ENCODE measurements at regions not wholly inside any gene's neighbourhood (a gene's known extent, or its start where the extent isn't known, plus 50 kb on each side); places are given as distances from the start of the nearest gene placed in this dataset.

DNA sequence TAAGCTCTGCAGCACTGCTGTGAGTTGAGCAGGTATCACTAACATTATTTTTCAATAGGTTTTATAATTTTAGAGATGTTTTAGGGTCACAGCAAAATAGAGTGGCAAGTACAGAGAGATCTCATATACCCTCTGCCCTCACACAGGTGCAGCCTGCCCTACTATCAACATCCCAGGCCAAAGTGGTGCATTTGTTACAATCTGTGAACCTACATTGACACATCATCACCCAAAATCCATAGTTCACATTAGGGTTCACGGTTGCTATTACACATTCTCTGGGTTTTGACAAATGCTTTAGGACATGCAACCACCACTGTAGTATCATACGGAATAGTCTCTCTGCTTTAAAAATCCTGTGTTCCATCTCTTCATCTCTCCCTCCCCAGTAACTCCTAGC is 173.1 kb downstream of the DHX15 start:
- no peak for DNase-seq (ENCODE audit: low read depth in 2 of 2)
- TF ChIP-seq, protein P1, sequence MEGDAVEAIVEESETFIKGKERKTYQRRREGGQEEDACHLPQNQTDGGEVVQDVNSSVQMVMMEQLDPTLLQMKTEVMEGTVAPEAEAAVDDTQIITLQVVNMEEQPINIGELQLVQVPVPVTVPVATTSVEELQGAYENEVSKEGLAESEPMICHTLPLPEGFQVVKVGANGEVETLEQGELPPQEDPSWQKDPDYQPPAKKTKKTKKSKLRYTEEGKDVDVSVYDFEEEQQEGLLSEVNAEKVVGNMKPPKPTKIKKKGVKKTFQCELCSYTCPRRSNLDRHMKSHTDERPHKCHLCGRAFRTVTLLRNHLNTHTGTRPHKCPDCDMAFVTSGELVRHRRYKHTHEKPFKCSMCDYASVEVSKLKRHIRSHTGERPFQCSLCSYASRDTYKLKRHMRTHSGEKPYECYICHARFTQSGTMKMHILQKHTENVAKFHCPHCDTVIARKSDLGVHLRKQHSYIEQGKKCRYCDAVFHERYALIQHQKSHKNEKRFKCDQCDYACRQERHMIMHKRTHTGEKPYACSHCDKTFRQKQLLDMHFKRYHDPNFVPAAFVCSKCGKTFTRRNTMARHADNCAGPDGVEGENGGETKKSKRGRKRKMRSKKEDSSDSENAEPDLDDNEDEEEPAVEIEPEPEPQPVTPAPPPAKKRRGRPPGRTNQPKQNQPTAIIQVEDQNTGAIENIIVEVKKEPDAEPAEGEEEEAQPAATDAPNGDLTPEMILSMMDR (IDR thresholded peaks at IDR 0.05; ENCODE audit: low read depth, low read length) = no peak

DNA sequence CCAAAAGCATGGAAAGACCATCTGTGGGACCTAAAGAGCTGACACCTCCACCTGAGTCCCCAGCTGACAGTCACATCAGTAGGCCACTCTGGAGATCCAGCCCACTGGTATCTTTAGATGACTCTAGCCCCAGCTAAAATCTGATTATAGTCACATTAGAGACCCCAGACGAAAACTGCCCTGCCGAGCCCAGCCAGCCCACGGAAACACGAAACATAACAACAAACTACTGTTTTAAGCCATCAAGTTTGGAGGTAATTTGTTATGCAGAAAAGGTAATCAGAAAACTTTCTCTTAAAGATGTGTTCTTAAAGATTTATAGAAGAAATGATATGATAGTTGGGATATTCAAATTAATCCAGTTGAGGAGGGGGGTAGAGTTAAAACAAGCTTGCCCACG is 175.7 kb downstream of the DHX15 start:
- TF ChIP-seq, protein P1 (IDR thresholded peaks at IDR 0.05; ENCODE audit: low read depth, low read length) = no peak
- DNase-seq (ENCODE audit: low read depth in 2 of 2) = no peak
- no peak overlapping the region for H3K4me3 ChIP-seq (replicated peaks in 1 of 2; ENCODE audit: low read depth in 2 of 2, low read length in 2 of 2)

More for the DNA sequence above, 173.1 kb downstream of the DHX15 start:
- no peak overlapping the region for H3K4me3 ChIP-seq (replicated peaks in 1 of 2; ENCODE audit: low read depth in 2 of 2, low read length in 2 of 2)

DNA sequence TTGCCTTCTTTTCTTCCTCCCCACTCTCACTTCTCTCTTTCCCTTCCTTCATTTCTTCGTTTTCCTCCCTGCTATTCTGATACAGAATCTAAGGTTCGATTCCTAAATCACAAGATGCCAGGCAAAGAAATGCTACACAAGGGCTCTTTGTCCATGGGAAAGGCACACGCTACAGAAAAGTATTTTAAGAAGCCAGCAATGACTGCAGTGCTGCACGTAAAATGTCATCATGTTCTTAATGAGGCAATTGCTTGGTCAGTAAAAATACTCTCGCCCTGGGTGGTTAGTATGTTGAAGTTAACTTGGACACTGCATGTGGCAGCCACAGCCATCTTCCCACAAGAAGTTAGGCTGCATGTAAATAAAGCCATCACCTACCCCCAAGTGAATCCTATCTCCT is 178.4 kb downstream of the DHX15 start:
- DNase-seq (ENCODE audit: low read depth in 2 of 2) = no peak
- TF ChIP-seq, protein P1 (IDR thresholded peaks at IDR 0.05; ENCODE audit: low read depth, low read length) = no peak
- H3K4me3 ChIP-seq (replicated peaks in 1 of 2; ENCODE audit: low read depth in 2 of 2, low read length in 2 of 2) = no peak overlapping the region

DNA sequence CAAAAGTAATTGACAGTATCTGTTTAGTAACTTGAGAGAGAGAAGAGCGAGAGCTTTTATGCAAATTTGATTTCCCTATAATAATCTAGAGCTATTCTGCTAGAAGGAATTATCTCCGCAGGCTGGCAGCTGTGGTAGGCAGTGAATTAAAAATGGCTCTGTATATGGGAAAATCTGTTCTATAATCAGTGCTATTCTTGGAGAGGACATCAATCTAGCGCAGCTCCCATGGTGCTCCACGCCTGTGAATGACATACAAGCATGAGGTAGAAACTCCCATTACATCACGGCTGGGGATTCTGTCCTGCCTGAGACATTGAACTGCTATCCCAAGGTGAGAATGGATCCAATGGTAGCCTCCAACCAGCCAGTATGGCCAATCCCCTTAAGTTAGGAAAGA is 179.0 kb downstream of the DHX15 start:
- no peak overlapping the region for H3K4me3 ChIP-seq (replicated peaks in 1 of 2; ENCODE audit: low read depth in 2 of 2, low read length in 2 of 2)
- no peak for DNase-seq (ENCODE audit: low read depth in 2 of 2)
- TF ChIP-seq, protein P1 (IDR thresholded peaks at IDR 0.05; ENCODE audit: low read depth, low read length) = no peak

DNA sequence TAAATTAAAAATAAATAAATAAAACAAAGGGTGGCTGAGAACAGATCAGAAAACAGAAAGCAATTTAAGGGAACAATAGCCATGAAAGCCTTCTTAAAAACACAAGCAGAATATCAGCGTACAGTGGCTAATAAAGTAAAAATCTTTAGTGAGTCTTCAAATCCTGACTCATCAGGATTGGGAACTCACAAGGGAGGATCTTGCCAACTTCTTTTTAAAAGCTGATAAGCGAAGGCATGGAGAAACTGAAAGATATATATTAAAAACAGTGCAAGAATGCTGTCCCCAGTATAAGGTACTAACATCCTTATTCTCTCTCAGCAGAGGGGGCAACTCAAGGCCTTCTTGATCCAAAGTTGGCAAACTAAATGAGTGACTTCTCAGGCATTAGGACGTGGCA is 180.1 kb downstream of the DHX15 start:
- peak; percentile 9 to 48 for DNase-seq (ENCODE audit: low read depth in 2 of 2)
- TF ChIP-seq, protein P1 (IDR thresholded peaks at IDR 0.05; ENCODE audit: low read depth, low read length) = no peak
- H3K4me3 ChIP-seq (replicated peaks in 1 of 2; ENCODE audit: low read depth in 2 of 2, low read length in 2 of 2) = no peak overlapping the region

DNA sequence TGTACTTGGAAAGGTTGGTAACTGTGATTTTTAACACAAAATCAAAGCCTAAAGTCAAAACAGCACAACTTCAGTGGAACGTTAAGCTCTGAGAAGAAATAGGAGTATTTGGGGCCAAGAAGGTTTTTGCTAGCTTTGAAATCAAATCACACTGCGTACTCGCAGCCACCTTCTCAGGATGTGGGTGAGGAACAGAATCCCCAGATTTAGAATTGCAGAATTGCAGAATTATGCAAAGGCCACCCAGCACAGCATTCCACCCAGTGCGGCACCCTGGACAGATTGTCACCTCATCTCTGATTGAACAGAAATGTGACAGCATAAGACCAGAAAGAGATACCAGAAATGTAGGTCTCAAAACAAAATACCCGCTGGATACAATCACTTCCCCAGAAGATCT is 181.1 kb downstream of the DHX15 start:
- H3K4me3 ChIP-seq (replicated peaks in 1 of 2; ENCODE audit: low read depth in 2 of 2, low read length in 2 of 2) = no peak overlapping the region
- no peak for DNase-seq (ENCODE audit: low read depth in 2 of 2)
- TF ChIP-seq, protein P1 (IDR thresholded peaks at IDR 0.05; ENCODE audit: low read depth, low read length) = no peak

DNA sequence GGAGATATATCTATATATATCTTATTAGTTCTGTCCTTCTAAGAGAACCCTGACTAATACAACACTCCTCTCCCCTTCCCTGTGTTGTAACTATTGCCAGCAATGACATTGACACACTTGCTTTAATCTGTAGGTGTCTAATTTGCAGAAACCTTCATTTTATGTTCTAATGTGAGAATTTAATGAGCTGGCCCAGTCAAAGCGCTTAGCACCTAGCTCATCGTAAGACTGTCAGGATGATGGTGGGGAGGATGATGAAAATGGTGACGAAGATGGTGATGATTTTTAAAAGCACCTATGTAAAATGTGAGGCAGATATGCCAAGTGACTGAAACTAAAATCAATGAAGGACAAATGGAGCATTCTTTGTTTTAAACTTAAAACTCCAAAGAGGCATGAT is 183.8 kb downstream of the DHX15 start:
- H3K4me3 ChIP-seq (replicated peaks in 1 of 2; ENCODE audit: low read depth in 2 of 2, low read length in 2 of 2) = no peak overlapping the region
- DNase-seq (ENCODE audit: low read depth in 2 of 2) = no peak
- TF ChIP-seq, protein P1 (IDR thresholded peaks at IDR 0.05; ENCODE audit: low read depth, low read length) = no peak

All from cardiac fibroblast (primary cell).